ENCODE measurements at regions not wholly inside any gene's neighbourhood (a gene's known extent, or its start where the extent isn't known, plus 50 kb on each side); places are given as distances from the start of the nearest gene placed in this dataset.
"Not testable (repeated sequence)": the region's sequence is repeated elsewhere in the genome, so short reads cannot be mapped to it uniquely, and the experiment has no call there.

GRCh38 chr2:144771348-144771747 is 251.4 kb upstream of the ZEB2 start:
- TF ChIP-seq CTCF (IDR thresholded peaks at IDR 0.05) = no peak
- DNase-seq (no peak), ATAC-seq (no peak)
- H3K4me3 ChIP-seq = no peak overlapping the region
- no peaks in the 10 kb centered on the region for H3K27me3 ChIP-seq
- no peaks in the 10 kb centered on the region for H3K4me1 ChIP-seq
- H3K9me3 ChIP-seq = no peaks in the 10 kb centered on the region
- intact Hi-C loops (cut with DNase I) = no loop called here
- H3K27ac ChIP-seq = no peak overlapping the region
- H3K36me3 ChIP-seq = no peaks in the 10 kb centered on the region

GRCh38 chr2:144770616-144771230 is 250.8 kb upstream of the ZEB2 start:
- ATAC-seq = no peak
- H3K27ac ChIP-seq = no peak overlapping the region
- DNase-seq = no peak
- no peak overlapping the region for H3K4me3 ChIP-seq
- no peak for TF ChIP-seq CTCF (IDR thresholded peaks at IDR 0.05)
- intact Hi-C loops (cut with DNase I) = no loop called here
- H3K27me3 ChIP-seq = no peaks in the 10 kb centered on the region
- H3K36me3 ChIP-seq = no peaks in the 10 kb centered on the region
- H3K9me3 ChIP-seq = no peaks in the 10 kb centered on the region
- H3K4me1 ChIP-seq = no peaks in the 10 kb centered on the region

DNA sequence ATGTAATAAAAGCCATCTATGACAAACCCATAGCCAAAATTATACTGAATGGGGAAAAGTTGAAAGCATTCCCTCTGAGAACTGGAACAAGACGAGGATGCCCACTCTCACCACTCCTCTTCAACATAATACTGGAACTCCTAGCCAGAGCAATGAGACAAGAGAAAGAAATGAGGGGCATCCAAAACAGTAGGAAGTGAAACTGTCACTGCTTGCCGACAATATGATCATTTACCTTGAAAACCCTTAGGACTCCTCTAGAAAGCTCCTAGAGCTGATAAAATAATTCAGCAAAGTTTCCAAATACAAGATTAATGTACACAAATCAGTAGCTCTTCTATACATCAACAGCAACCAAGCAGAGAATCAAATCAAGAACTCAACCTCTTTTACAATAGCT is 241.0 kb upstream of the ZEB2 start:
- DNase-seq; H3K27me3 ChIP-seq; ATAC-seq; H3K9me3 ChIP-seq; intact Hi-C loops (cut with DNase I); H3K36me3 ChIP-seq; H3K4me1 ChIP-seq; H3K27ac ChIP-seq; H3K4me3 ChIP-seq: not testable (repeated sequence)

GRCh38 chr2:144759746-144760145 is 239.8 kb upstream of the ZEB2 start:
- no peak for DNase-seq
- intact Hi-C loops (cut with DNase I) = no loop called here
- no peaks in the 10 kb centered on the region for H3K9me3 ChIP-seq
- H3K36me3 ChIP-seq = no peaks in the 10 kb centered on the region
- TF ChIP-seq CTCF (IDR thresholded peaks at IDR 0.05) = no peak
- H3K27ac ChIP-seq = no peak overlapping the region
- H3K4me1 ChIP-seq = no peaks in the 10 kb centered on the region
- no peak for ATAC-seq
- H3K4me3 ChIP-seq = no peak overlapping the region
- no peaks in the 10 kb centered on the region for H3K27me3 ChIP-seq

DNA sequence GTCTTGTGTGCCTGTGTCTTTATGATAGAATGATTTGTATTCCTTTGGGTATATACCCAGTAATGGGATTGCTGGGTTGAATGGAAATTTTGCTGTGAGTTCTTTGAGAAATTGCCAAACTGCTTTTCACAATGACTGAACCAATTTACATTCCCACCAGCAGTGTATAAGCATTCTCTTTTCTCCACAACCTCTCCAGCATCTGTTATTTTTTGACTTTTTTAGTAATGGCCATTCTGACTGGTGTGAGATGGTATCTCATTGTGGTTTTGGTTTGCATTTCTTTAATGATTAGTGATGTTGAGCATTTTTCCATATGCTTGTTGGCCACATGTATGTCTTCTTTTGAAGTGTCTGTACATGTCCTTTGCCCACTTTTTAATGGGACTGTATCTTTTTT is 238.3 kb upstream of the ZEB2 start:
- DNase-seq; H3K36me3 ChIP-seq; H3K27ac ChIP-seq; H3K4me1 ChIP-seq; intact Hi-C loops (cut with DNase I); ATAC-seq; H3K27me3 ChIP-seq; H3K4me3 ChIP-seq; H3K9me3 ChIP-seq: not testable (repeated sequence)

- no peak for ATAC-seq
- H3K27me3 ChIP-seq = no peaks in the 10 kb centered on the region
- intact Hi-C loops (cut with DNase I) = no loop called here
- no peaks in the 10 kb centered on the region for H3K4me1 ChIP-seq
- H3K36me3 ChIP-seq = no peaks in the 10 kb centered on the region
- H3K4me3 ChIP-seq = no peak overlapping the region
- no peak for DNase-seq
- no peak for TF ChIP-seq CTCF (IDR thresholded peaks at IDR 0.05)
- H3K27ac ChIP-seq = no peak overlapping the region
- peaks cover 10% of the 10 kb centered on the region for H3K9me3 ChIP-seq
These were observed 233.5 kb upstream of the ZEB2 start for GRCh38 chr2:144753416-144753815.
